Panc1 (cell line): ENCODE measurements at regions not wholly inside any gene's neighbourhood (a gene's known extent, or its start where the extent isn't known, plus 50 kb on each side); places are given as distances from the start of the nearest gene placed in this dataset.

Experiments used
- ATAC-seq: fragments of 200-7000 bp; cut with Tn5 transposase; 2 replicates; pipeline ENCODE4 v1.9.1; 2020; ENCODE audit warnings: mild to moderate bottlenecking, moderate library complexity
- BruUV-seq: library from RNA; stranded (reverse); fragments of 400-500 nt; replicated peaks from 2 replicates; lab custom pipeline; 2021; lab: Mats Ljungman, UMichigan
- CTCF ChIA-PET: fragments of 300-600 bp; sonication (Branson Sonifier 250); formaldehyde crosslinking; loops from one replicate; lab custom pipeline; 2022; ENCODE audit warnings: antibody characterized with exemption; lab: Charles Lee
- POLR2A ChIA-PET: fragments of 300-600 bp; sonication (Branson Sonifier 250); formaldehyde crosslinking; loops from one replicate; lab custom pipeline; 2022; ENCODE audit warnings: antibody characterized with exemption; lab: Charles Lee
- DNase-seq: peaks from one replicate; pipeline ENCODE4 v3.0.0-alpha.2; 2010; ENCODE audit warnings: low read depth, low spot score
- H3K27ac ChIP-seq: 2 replicates; pipeline ENCODE4 v1.5.1; 2011; ENCODE audit warnings: mild to moderate bottlenecking, low read length, inconsistent platforms
- H3K27me3 ChIP-seq: fragments of 200-500 bp; sonication (Bioruptor generic); 2 replicates; pipeline ENCODE4 v1.6.0; 2014; ENCODE audit warnings: low read length, inconsistent platforms; ENCODE audit not compliant: control insufficient read depth, insufficient read depth
- H3K36me3 ChIP-seq: fragments of 200-500 bp; sonication (Bioruptor generic); 2 replicates; pipeline ENCODE4 v1.5.1; 2014; ENCODE audit warnings: inconsistent platforms, mild to moderate bottlenecking, low read length, moderate library complexity; ENCODE audit not compliant: control insufficient read depth, insufficient read depth
- H3K4me1 ChIP-seq: 2 replicates; pipeline ENCODE4 v1.5.1; 2011; ENCODE audit warnings: inconsistent platforms, mild to moderate bottlenecking, low read length, moderate library complexity; ENCODE audit not compliant: control insufficient read depth, insufficient read depth
- H3K4me3 ChIP-seq, 2 experiments: 2 replicates each; pipeline ENCODE4 v1.5.1; 2011 to 2012; ENCODE audit warnings: low read depth in 2 of 2, low read length in 2 of 2, mild to moderate bottlenecking in 2 of 2, inconsistent platforms in 1 of 2, moderate library complexity in 1 of 2
- H3K9me3 ChIP-seq: fragments of 200-500 bp; sonication (Bioruptor generic); 2 replicates; pipeline ENCODE4 v1.5.1; 2014; ENCODE audit warnings: low read depth, mild to moderate bottlenecking, inconsistent platforms, low read length, moderate library complexity; ENCODE audit not compliant: control insufficient read depth, insufficient read depth
- CTCF ChIP-seq: fragments of 450-650 bp; IDR thresholded peaks from 2 replicates; pipeline ENCODE4 v1.5.1; 2017; ENCODE audit warnings: mild to moderate bottlenecking
- POLR2AphosphoS5 ChIP-seq: IDR thresholded peaks from 2 replicates; pipeline ENCODE4 v1.6.1; 2012; ENCODE audit warnings: mild to moderate bottlenecking, low read depth, low read length, moderate library complexity
- REST ChIP-seq, 2 experiments: IDR thresholded peaks; 2 replicates each; pipeline ENCODE4 v1.6.1; 2011 to 2012; ENCODE audit warnings: low read depth in 2 of 2, control low read depth in 1 of 2, low read length in 1 of 2, mild to moderate bottlenecking in 1 of 2, moderate library complexity in 1 of 2; ENCODE audit not compliant: insufficient read depth in 1 of 2
- SIN3A ChIP-seq: IDR thresholded peaks from 2 replicates; pipeline ENCODE4 v1.6.1; 2012; ENCODE audit warnings: low read depth, mild to moderate bottlenecking, low read length, moderate library complexity, borderline replicate concordance; ENCODE audit not compliant: insufficient read depth
- TCF7L2 ChIP-seq: IDR thresholded peaks from 2 replicates; pipeline ENCODE4 v1.6.1; 2011; ENCODE audit warnings: mild to moderate bottlenecking, low read depth, low read length, inconsistent platforms
- in situ Hi-C: cut with HindIII; loops from 2 replicates; pipeline ENCODE4 v1.10.0; 2016; ENCODE audit warnings: low sequenced_read_pairs, low pct_unique_long_range_greater_than_20kb
- intact Hi-C: fragments of 100-400 bp; cut with micrococcal nuclease; formaldehyde crosslinking; loops from one replicate; pipeline ENCODE4 v1.10.0; 2022; ENCODE audit not compliant: unreplicated experiment

GRCh38 chr11:31966846-31967245 lies 124.0 kb upstream of the RCN1 start:
- Histone ChIP-seq H3K4me3 (no peak overlapping the region), H3K36me3 (no peaks in the 10 kb centered on the region), H3K4me1 (no peaks in the 10 kb centered on the region), H3K27ac (no peak overlapping the region), H3K27me3 (no peaks in the 10 kb centered on the region; the same call in 1 of the 2 replicates), H3K9me3 (no peaks in the 10 kb centered on the region)
- intact Hi-C loops (no loop called here), in situ Hi-C loops (no loop called here)
- no TSS peak for BruUV-seq
- no peak for DNase-seq
- TF ChIP-seq POLR2AphosphoS5 (no peak), SIN3A (no peak), REST (IDR thresholded peaks at IDR 0.05; ENCODE audit: insufficient read depth in 1 of 2, low read depth in 2 of 2, low read length in 1 of 2) (no peak), CTCF (no peak), TCF7L2 (no peak)
- ATAC-seq = no peak
- CTCF ChIA-PET = no interaction called here
- POLR2A ChIA-PET = no interaction called here

GRCh38 chr11:31964181-31964580 lies 126.7 kb upstream of the RCN1 start:
- no peak overlapping the region for H3K27ac ChIP-seq
- DNase-seq = no peak
- H3K9me3 ChIP-seq = no peaks in the 10 kb centered on the region
- CTCF ChIA-PET = no interaction called here
- H3K4me1 ChIP-seq = no peaks in the 10 kb centered on the region
- intact Hi-C loops (no loop called here), in situ Hi-C loops (no loop called here)
- TF ChIP-seq SIN3A (no peak), CTCF (no peak), REST (IDR thresholded peaks at IDR 0.05; ENCODE audit: insufficient read depth in 1 of 2, low read depth in 2 of 2, low read length in 1 of 2) (no peak), POLR2AphosphoS5 (no peak), TCF7L2 (no peak)
- no peaks in the 10 kb centered on the region; the same call in 1 of the 2 replicates for H3K27me3 ChIP-seq
- H3K4me3 ChIP-seq = no peak overlapping the region
- POLR2A ChIA-PET = no interaction called here
- no TSS peak for BruUV-seq
- no peaks in the 10 kb centered on the region for H3K36me3 ChIP-seq
- no peak for ATAC-seq
